GM19463 (cell line): ENCODE measurements at regions not wholly inside any gene's neighbourhood (a gene's known extent, or its start where the extent isn't known, plus 50 kb on each side); places are given as distances from the start of the nearest gene placed in this dataset.

Experiments
- ATAC-seq: cut with Tn5 transposase; IDR thresholded peaks from one replicate; pipeline ENCODE4 v1.9.1; 2021; ENCODE audit warnings: mild to moderate bottlenecking, moderate library complexity; ENCODE audit not compliant: unreplicated experiment

- no peak for ATAC-seq
These were observed 403.0 kb upstream of the USP24 start for GRCh38 chr1:55618199-55618598.

- ATAC-seq = no peak
These were observed 402.3 kb upstream of the USP24 start for GRCh38 chr1:55617288-55617982.

- no peak for ATAC-seq
These were observed 397.8 kb upstream of the USP24 start for GRCh38 chr1:55612988-55613387.

DNA sequence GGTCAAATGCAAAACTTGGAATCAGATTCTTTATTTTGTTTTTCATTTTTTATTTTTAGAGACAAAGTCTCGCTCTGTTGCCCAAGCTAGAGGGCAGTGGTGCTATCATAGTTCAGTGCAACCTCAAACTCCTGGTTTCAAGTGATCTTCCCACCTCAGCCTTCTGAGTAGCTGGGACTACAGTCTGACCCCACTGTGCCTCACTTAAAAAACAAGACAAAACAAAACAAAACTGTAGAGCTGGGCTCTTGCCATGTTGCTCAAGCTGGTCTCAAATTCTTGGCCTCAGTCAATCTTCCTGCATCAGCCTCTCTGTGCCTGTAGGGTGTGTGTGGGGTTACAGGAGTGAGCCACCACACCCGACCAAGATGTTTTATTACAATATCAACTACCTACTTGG lies 396.0 kb upstream of the USP24 start:
- no peak for ATAC-seq

- no peak for ATAC-seq
These were observed 395.0 kb upstream of the USP24 start for GRCh38 chr1:55610203-55610602.

DNA sequence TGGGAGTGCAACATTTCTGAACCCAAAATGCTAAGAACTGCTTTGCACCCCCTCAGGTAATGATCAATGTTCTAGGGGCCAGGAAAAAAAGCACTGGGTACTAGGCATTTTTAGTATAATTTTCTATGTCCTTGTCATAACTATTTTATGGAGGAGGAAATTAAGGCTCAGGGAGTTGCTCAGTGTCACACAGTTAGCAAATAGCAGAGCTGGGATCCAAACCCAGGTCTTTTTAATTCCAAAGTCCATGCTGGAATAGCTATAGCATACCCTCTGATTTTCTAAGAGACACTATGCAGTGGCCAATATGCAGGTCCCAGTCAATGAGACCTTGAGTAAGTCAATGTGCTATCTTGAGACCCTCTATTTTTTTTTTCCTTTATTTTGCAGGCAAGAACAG lies 394.5 kb upstream of the USP24 start:
- ATAC-seq = no peak

DNA sequence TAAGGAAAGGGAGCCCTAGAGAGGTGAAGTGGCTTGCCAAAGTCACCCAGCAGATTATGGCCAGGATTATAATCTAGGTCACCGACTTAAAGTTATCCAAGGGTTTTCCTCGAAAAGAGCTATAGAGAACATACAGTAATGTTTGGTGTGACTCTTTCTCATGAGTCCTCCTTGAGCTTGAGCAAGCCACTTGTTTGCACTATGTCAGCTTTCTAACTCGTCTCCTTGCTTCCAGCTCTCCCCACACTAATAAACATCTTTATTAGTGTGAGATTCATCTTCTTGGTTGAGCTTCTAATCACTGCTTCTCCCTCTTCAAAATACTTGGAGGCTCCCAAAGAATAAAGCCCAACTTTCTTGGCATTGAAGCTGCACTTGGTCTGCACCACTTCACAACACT lies 390.0 kb upstream of the USP24 start:
- ATAC-seq = no peak

- ATAC-seq = no peak
These were observed 389.6 kb upstream of the USP24 start for GRCh38 chr1:55604749-55605148.

DNA sequence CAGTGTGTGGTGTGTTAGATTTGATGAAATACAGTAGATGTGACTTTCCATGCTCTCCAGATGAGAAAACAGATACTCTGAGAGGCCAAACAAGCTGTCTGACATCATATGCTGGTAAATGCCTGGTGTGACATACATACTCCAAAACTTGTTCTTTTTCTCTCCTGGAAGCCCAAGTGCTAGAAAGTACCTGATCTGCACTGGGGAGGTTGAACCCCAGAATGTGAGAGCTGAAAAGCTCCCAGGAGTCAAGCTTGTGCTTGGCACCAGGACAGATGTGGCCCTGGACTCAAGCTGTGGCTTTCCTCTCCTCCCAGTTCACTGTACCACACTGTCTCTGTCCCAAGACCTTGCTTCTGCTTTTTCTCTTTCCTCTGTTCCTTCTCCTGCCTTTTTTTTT lies 389.0 kb upstream of the USP24 start:
- ATAC-seq = no peak

DNA sequence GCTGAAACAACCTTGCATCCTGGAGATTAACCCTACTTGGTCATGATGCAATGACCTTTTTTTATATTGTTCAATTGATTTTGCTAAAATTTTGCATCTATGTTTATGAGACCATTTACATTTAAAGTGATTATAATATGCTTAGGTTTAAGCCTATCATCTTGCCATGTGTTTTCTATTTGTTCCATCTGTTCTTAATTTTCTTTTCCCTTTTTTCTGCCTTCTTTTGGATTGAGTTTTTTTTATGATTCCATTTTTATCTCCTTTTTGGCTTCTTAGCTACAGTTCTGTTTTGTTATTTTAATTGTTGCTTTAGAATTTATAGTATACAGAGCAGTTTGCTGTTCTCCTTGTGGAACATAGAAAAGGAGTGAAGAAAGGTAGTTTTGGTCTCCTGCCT lies 385.1 kb upstream of the USP24 start:
- ATAC-seq = no peak

DNA sequence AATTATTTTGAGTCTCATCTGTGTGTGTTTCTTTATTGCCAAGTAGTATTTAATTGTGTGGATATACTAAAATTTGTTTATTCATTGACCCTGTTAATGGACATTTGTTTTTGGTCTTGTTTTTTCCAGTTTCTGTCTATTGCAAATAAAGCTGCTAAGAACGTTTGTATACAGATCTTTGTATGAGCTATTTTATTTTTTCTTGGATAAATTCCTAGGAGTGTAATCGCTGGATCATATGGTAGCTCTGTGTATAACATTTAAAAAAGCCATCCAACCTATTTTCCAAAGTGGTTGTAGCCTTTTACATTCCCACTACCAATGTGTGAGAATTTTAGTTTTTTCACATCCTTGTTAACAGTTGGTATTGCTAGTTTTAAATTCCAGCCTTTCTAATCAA lies 382.7 kb upstream of the USP24 start:
- no peak for ATAC-seq

GRCh38 chr1:55594701-55595100 lies 379.5 kb upstream of the USP24 start:
- ATAC-seq = no peak

GRCh38 chr1:55593298-55593697 lies 378.1 kb upstream of the USP24 start:
- ATAC-seq = no peak

GRCh38 chr1:55592122-55592521 lies 377.0 kb upstream of the USP24 start:
- no peak for ATAC-seq

DNA sequence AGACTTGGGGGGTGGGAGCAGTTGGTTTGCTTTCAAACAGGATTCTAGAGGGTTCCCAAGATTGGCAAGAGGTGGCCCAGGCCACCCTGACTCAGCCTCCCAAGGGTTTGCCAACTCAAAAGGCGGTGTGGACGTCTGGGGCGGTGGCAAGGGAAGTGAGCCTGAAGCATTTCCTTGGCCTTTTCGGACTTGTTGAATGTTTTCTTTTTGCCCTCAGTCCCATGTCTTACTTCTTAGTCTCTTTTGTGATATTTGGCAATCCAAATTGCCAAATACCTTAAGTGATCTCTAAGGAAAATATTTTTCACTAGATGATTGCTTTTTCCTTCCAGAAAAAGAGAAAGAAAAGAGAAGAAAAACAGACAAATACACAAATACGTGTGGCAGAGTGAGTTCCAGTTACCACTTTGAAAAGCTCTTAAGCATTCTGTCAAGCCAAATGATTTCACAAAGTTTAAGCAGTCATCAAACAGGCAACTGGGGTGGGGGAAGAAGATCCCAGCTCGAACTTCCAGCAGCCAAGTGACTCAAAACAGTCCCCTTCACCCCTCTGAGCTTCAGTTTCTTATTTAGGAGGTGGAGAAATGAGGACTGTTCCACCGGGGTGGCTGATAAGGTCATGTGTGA lies 374.6 kb upstream of the USP24 start:
- ATAC-seq = no peak

- ATAC-seq = no peak
These were observed 373.1 kb upstream of the USP24 start for GRCh38 chr1:55588309-55588708.

GRCh38 chr1:55586771-55587170 lies 371.6 kb upstream of the USP24 start:
- ATAC-seq = no peak

DNA sequence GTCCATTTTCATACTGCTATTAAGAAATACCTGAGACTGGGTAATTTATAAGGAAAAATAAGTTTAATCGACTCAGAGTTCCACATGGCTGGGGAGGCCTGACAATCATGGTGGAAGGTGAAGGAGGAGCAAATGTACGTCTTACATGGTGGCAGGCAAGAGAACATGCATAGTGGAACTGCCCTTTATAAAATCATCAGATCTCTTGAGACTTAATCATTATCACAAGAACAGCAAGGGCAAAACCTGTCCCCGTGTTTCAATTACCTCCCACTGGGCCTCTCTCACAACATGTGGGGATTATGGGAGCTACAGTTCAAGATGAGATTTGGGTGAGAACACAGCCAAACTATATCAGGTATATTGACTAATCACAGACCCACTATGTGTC lies 370.2 kb upstream of the USP24 start:
- no peak for ATAC-seq

- no peak for ATAC-seq
These were observed 369.6 kb upstream of the USP24 start for GRCh38 chr1:55584526-55585401.

DNA sequence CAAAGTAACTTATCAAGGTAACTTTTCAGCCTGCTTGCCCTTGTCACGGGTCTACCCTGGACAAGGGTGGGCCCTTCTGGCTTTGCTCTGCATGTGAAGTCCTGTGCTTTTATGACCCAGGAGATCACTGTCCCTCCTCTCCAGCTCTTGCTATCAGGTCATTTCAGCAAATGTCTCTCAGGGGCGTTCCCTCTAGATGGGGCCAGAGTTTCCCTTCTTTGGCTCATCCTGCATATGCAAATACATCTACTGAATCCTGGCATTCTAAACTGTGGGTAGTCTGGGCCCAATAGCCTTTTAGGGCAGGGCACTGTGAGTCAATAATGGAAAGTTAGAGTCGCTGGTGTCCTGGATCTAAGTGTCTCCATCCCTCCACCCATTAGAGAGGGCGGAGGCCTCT lies 366.9 kb upstream of the USP24 start:
- ATAC-seq = no peak

GRCh38 chr1:55580845-55581332 lies 365.7 kb upstream of the USP24 start:
- no peak for ATAC-seq
